HCT116 (cell line): ENCODE measurements at regions not wholly inside any gene's neighbourhood (a gene's known extent, or its start where the extent isn't known, plus 50 kb on each side); places are given as distances from the start of the nearest gene placed in this dataset.

Experiments used
- ATAC-seq: fragments of 200-7000 bp; cut with Tn5 transposase; 2 replicates; pipeline ENCODE4 v1.9.1; 2020; ENCODE audit warnings: mild to moderate bottlenecking, moderate library complexity
- BruUV-seq: library from RNA; stranded (reverse); fragments of 400-500 nt; replicated peaks from 2 replicates; lab custom pipeline; 2021; lab: Mats Ljungman, UMichigan
- CTCF ChIA-PET: fragments of 300-600 bp; sonication (Branson Sonifier 250); formaldehyde crosslinking; loops from one replicate; lab custom pipeline; 2021; ENCODE audit warnings: antibody characterized with exemption; lab: Charles Lee
- POLR2A ChIA-PET: fragments of 300-600, 350-600 bp; sonication (Branson Sonifier 250); formaldehyde crosslinking; loops from one replicate; lab custom pipeline; 2021; ENCODE audit warnings: antibody characterized with exemption; lab: Charles Lee
- RAD21 ChIA-PET, 2 experiments: fragments of 300-600 bp; sonication (Branson Sonifier 250); formaldehyde crosslinking; loops; one replicate each; lab custom pipeline; 2023; ENCODE audit warnings: low total read pairs in 2 of 2; ENCODE audit not compliant: uncharacterized antibody in 2 of 2, unreplicated experiment in 2 of 2, low non-redundant PET in 1 of 2; lab: Charles Lee
- DNase-seq: peaks from one replicate; pipeline ENCODE4 v3.0.0-alpha.2; 2010; ENCODE audit warnings: low read depth, low spot score
- H2AFZ ChIP-seq: fragments of 200-600 bp; shearing (Covaris generic), sonication (generic); 2 replicates; pipeline ENCODE4 v1.6.1; 2017; ENCODE audit warnings: low read depth, mixed run types, mixed read lengths, antibody characterized with exemption, low read length; ENCODE audit not compliant: poor library complexity, severe bottlenecking
- H3K27ac ChIP-seq: 2 replicates; pipeline ENCODE4 v1.5.1; 2012; ENCODE audit warnings: low read depth, low read length
- H3K27me3 ChIP-seq: fragments of 200-600 bp; sonication (generic); 2 replicates; pipeline ENCODE4 v1.6.1; 2016; ENCODE audit warnings: mixed run types, low read length, mixed read lengths; ENCODE audit not compliant: insufficient read depth
- H3K36me3 ChIP-seq, 2 experiments: fragments of 200-500 bp in 1 of 2; fragments of 200-600 bp in 1 of 2; sonication (Bioruptor generic) in 1 of 2; sonication (generic) in 1 of 2; 2 replicates each; pipeline versions ENCODE4 v1.5.1 to v1.6.1; 2014 to 2016; ENCODE audit warnings: low read length in 2 of 2, inconsistent platforms in 1 of 2, mixed read lengths in 1 of 2, mixed run types in 1 of 2; ENCODE audit not compliant: insufficient read depth in 2 of 2, control insufficient read depth in 1 of 2
- H3K4me1 ChIP-seq, 2 experiments: fragments of 200-600 bp in 1 of 2; sonication (generic) in 1 of 2; 2 replicates each; pipeline versions ENCODE4 v1.5.1 to v1.6.1; 2012 to 2017; ENCODE audit warnings: low read length in 2 of 2, inconsistent platforms in 1 of 2, mild to moderate bottlenecking in 1 of 2, mixed read lengths in 1 of 2, mixed run types in 1 of 2, moderate library complexity in 1 of 2; ENCODE audit not compliant: insufficient read depth in 2 of 2, control insufficient read depth in 1 of 2
- H3K4me2 ChIP-seq: fragments of 200-600 bp; sonication (generic); 2 replicates; pipeline ENCODE4 v1.6.1; 2017; ENCODE audit warnings: mixed run types, low read length, mixed read lengths
- H3K4me3 ChIP-seq, 2 experiments: fragments of 200-600 bp in 1 of 2; sonication (generic) in 1 of 2; replicated peaks in 1 of 2; 2 replicates each; pipeline ENCODE4 v1.5.1; 2011 to 2016; ENCODE audit warnings: low read length in 2 of 2, control low read depth in 1 of 2, low read depth in 1 of 2, mild to moderate bottlenecking in 1 of 2, mixed read lengths in 1 of 2, mixed run types in 1 of 2
- H3K79me2 ChIP-seq: fragments of 200-600 bp; sonication (generic); 2 replicates; pipeline ENCODE4 v1.6.1; 2017; ENCODE audit warnings: mild to moderate bottlenecking, mixed run types, low read length, moderate library complexity, mixed read lengths; ENCODE audit not compliant: insufficient read depth
- H3K9ac ChIP-seq: fragments of 200-600 bp; sonication (generic); 2 replicates; pipeline ENCODE4 v1.6.1; 2016; ENCODE audit warnings: low read length, mixed read lengths
- H3K9me2 ChIP-seq: fragments of 200-600 bp; sonication (generic), shearing (Covaris generic); 2 replicates; pipeline ENCODE4 v1.6.1; 2017; ENCODE audit warnings: mixed run types, mild to moderate bottlenecking, moderate library complexity; ENCODE audit not compliant: insufficient read depth
- H3K9me3 ChIP-seq, 2 experiments: fragments of 200-500 bp in 1 of 2; fragments of 200-600 bp in 1 of 2; sonication (Bioruptor generic) in 1 of 2; sonication (generic) in 1 of 2; 2 replicates each; pipeline ENCODE4 v1.6.1; 2014 to 2017; ENCODE audit warnings: low read length in 2 of 2, mixed read lengths in 2 of 2, inconsistent platforms in 1 of 2, low read depth in 1 of 2, mild to moderate bottlenecking in 1 of 2, mixed run types in 1 of 2, moderate library complexity in 1 of 2; ENCODE audit not compliant: control insufficient read depth in 1 of 2, insufficient read depth in 1 of 2
- H4K20me1 ChIP-seq: fragments of 200-600 bp; sonication (generic), shearing (Covaris generic); 2 replicates; pipeline ENCODE4 v1.6.1; 2017; ENCODE audit warnings: mixed run types, mild to moderate bottlenecking, moderate library complexity; ENCODE audit not compliant: insufficient read depth
- EGR1 ChIP-seq: IDR thresholded peaks from 2 replicates; pipeline ENCODE4 v1.6.1; 2012; ENCODE audit warnings: low read depth
- ELF1 ChIP-seq: IDR thresholded peaks from 2 replicates; pipeline ENCODE4 v1.6.1; 2012; ENCODE audit warnings: low read depth, borderline replicate concordance
- EZH2phosphoT487 ChIP-seq: fragments of 200-600 bp; IDR thresholded peaks from 2 replicates; pipeline ENCODE4 v1.6.1; 2018; ENCODE audit warnings: antibody characterized with exemption, borderline replicate concordance
- FOSL1 ChIP-seq: IDR thresholded peaks from 2 replicates; pipeline ENCODE4 v1.6.1; 2012; ENCODE audit warnings: low read depth
- JUND ChIP-seq: IDR thresholded peaks from 2 replicates; pipeline ENCODE4 v1.6.1; 2012
- RAD21 ChIP-seq: IDR thresholded peaks from 2 replicates; pipeline ENCODE4 v1.6.1; 2012; ENCODE audit warnings: low read depth, mild to moderate bottlenecking
- SP1 ChIP-seq: IDR thresholded peaks from 2 replicates; pipeline ENCODE4 v1.6.1; 2012; ENCODE audit warnings: low read depth
- SRF ChIP-seq: IDR thresholded peaks from 2 replicates; pipeline ENCODE4 v1.6.1; 2012; ENCODE audit warnings: low read depth
- TCF7L2 ChIP-seq: IDR thresholded peaks from 2 replicates; pipeline ENCODE4 v1.7.0; 2011; ENCODE audit warnings: borderline replicate concordance, inconsistent platforms; ENCODE audit not compliant: insufficient read depth, insufficient read length; ENCODE audit errors: extremely low read depth
- ZFX ChIP-seq: fragments of 450-650 bp; IDR thresholded peaks from 2 replicates; pipeline ENCODE4 v1.6.1; 2017
- intact Hi-C: fragments of 100-400 bp; cut with micrococcal nuclease; formaldehyde crosslinking; loops from 2 replicates; pipeline ENCODE4 v1.10.0; 2022
- TF ChIP-seq, protein P1 (sequence below): IDR thresholded peaks from 2 replicates; pipeline ENCODE4 v1.6.1; 2012
- TF ChIP-seq, protein P2 (sequence below), 3 experiments: fragments of 200-600 bp in 1 of 3; sonication (generic) in 1 of 3; IDR thresholded peaks in 2 of 3; conservative IDR thresholded peaks in 1 of 3; 2 replicates each; pipeline ENCODE4 v1.5.1; 2012 to 2017; ENCODE audit warnings: low read depth in 2 of 3, low read length in 2 of 3, antibody characterized with exemption in 1 of 3, borderline replicate concordance in 1 of 3, control low read depth in 1 of 3, mild to moderate bottlenecking in 1 of 3, mixed read lengths in 1 of 3, mixed run types in 1 of 3, moderate library complexity in 1 of 3; ENCODE audit not compliant: insufficient read depth in 1 of 3

DNA sequence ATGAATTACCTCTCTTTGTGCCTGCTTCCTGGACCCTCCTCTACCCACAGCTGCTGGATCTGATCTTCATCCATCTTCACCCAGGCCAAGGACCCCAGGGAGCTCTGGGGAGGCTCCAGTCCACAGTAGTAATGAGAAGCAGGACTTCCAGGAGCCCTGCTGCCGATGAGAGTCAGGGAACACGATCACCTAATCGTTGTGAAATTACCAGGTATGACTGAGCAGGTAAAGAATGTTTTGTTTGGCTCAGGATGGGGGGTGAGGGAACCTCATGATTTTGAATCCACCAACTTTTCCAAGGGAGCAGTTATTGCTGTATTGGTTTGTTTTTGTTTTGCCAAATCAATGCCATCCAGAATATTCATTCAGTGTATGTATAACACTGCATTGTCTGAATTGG, 454.0 kb downstream of the PLPP3 start:
- Histone ChIP-seq H3K79me2 (no peaks in the 10 kb centered on the region), H3K27me3 (no peaks in the 10 kb centered on the region), H4K20me1 (no peaks in the 10 kb centered on the region), H3K36me3 (no peaks in the 10 kb centered on the region), H3K9me2 (no peaks in the 10 kb centered on the region), H2AFZ (no peak overlapping the region), H3K9ac (no peak overlapping the region), H3K27ac (no peak overlapping the region), H3K9me3 (no peaks in the 10 kb centered on the region), H3K4me2 (no peak overlapping the region), H3K4me3 (no peak overlapping the region), H3K4me1 (no peaks in the 10 kb centered on the region)
- DNase-seq (no peak), ATAC-seq (no peak)
- ChIA-PET POLR2A (no interaction called here), RAD21 (no interaction called here), CTCF (no interaction called here)
- BruUV-seq: no TSS peak
- intact Hi-C loops: no loop called here
- no peak for TF ChIP-seq RAD21

DNA sequence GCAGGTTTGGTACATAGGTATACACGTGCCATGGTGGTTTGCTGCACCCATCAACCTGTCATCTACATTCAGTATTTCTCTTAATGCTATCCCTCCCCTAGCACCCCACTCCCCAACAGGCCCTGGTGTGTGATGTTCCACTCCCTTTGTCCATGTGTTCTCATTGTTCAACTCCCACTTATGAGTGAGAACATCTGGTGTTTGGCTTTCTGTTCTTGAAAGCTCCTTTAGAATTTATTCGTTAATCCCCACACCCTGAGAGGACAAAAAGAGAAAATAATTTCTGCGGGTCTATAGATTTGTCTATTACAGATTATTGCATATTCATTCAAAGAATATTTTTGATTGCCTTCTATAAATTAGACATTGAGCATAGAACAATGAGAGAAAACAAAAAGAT, 455.5 kb downstream of the PLPP3 start:
- Histone ChIP-seq H3K4me3 (no peak overlapping the region), H3K36me3 (no peaks in the 10 kb centered on the region), H3K9me3 (no peaks in the 10 kb centered on the region), H4K20me1 (no peaks in the 10 kb centered on the region), H3K4me2 (no peak overlapping the region), H3K27me3 (no peaks in the 10 kb centered on the region), H3K27ac (no peak overlapping the region), H3K79me2 (no peaks in the 10 kb centered on the region), H2AFZ (no peak overlapping the region), H3K9me2 (no peaks in the 10 kb centered on the region), H3K9ac (no peak overlapping the region), H3K4me1 (no peaks in the 10 kb centered on the region)
- CTCF ChIA-PET: no interaction called here
- BruUV-seq: no TSS peak
- no peak for DNase-seq
- ATAC-seq: no peak
- TF ChIP-seq RAD21 (no peak), FOSL1 (no peak), EZH2phosphoT487 (no peak), EGR1 (no peak), SP1 (no peak), ELF1 (no peak), JUND (no peak), TCF7L2 (no peak), ZFX (no peak), SRF (no peak)
- TF ChIP-seq, protein P1, sequence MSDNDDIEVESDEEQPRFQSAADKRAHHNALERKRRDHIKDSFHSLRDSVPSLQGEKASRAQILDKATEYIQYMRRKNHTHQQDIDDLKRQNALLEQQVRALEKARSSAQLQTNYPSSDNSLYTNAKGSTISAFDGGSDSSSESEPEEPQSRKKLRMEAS: no peak
- TF ChIP-seq, protein P2, sequence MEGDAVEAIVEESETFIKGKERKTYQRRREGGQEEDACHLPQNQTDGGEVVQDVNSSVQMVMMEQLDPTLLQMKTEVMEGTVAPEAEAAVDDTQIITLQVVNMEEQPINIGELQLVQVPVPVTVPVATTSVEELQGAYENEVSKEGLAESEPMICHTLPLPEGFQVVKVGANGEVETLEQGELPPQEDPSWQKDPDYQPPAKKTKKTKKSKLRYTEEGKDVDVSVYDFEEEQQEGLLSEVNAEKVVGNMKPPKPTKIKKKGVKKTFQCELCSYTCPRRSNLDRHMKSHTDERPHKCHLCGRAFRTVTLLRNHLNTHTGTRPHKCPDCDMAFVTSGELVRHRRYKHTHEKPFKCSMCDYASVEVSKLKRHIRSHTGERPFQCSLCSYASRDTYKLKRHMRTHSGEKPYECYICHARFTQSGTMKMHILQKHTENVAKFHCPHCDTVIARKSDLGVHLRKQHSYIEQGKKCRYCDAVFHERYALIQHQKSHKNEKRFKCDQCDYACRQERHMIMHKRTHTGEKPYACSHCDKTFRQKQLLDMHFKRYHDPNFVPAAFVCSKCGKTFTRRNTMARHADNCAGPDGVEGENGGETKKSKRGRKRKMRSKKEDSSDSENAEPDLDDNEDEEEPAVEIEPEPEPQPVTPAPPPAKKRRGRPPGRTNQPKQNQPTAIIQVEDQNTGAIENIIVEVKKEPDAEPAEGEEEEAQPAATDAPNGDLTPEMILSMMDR (IDR thresholded peaks at IDR 0.05 in 2 of 3, conservative IDR thresholded peaks at IDR 0.05 in 1 of 3; ENCODE audit: borderline replicate concordance in 1 of 3, insufficient read depth in 1 of 3, low read depth in 2 of 3, low read length in 2 of 3): no peak
- POLR2A ChIA-PET: no interaction called here
- RAD21 ChIA-PET: no interaction called here
- intact Hi-C loops: no loop called here
